Left kidney (tissue), 1 donor: ENCODE measurements at regions not wholly inside any gene's neighbourhood (a gene's known extent, or its start where the extent isn't known, plus 50 kb on each side); places are given as distances from the start of the nearest gene placed in this dataset.
"Not testable (repeated sequence)": the region's sequence is repeated elsewhere in the genome, so short reads cannot be mapped to it uniquely, and the experiment has no call there.

Source experiments
- DNase-seq: peaks from one replicate; pipeline ENCODE4 v3.0.0-alpha.2; 2013

GRCh38 chr1:29623501-29623900 lies 387.2 kb downstream of the PTPRU start:
- DNase-seq = no peak

DNA sequence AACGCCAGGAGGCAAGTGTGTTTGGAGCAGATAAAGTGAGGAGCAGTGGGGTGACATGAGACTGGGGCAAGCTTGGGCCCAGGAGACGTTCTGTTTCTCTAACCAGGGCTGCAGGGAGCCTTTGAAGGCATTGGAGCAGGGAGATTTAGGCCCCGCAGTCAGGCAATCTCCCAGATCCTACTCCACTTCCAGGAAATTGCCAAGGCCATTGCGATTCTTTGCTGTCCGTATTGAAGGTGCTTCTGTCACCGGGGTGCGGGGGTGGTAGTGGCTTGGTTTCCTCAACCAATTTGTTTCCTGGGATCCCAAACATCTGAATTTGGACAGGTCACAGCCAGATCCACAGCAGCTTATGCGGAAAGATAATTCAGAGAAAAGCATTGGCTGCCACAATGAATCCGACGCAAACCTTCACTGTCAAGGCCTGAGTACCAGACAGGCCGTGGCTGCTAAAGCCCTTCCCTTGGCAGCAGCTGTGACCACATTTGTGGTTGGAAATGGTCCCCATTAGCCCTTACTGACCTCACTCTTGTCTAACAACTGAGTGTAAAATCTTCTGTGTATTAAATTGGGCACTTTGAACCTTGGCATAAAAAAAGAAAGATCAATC lies 385.6 kb downstream of the PTPRU start:
- no peak for DNase-seq

- no peak for DNase-seq
These were observed 384.3 kb downstream of the PTPRU start for GRCh38 chr1:29620631-29621030.

DNA sequence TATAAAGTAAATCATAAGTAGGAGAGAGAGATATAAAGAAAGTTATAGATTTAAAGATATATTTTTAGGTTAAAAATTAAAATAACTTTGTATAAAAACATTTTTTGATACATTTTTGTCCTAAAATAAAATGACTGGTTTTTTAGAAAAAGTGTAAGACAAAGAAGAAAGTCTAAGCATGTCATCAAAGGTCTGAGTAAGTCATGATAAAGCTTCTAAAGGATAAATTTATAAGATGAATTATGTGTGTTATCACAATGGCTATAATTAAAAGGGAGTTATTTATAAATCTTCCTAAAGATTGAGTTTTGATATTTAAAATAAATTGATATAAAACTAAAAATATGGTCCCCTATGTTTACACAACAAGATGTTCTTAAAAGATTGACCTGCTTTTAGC lies 370.9 kb downstream of the PTPRU start:
- no peak for DNase-seq

DNA sequence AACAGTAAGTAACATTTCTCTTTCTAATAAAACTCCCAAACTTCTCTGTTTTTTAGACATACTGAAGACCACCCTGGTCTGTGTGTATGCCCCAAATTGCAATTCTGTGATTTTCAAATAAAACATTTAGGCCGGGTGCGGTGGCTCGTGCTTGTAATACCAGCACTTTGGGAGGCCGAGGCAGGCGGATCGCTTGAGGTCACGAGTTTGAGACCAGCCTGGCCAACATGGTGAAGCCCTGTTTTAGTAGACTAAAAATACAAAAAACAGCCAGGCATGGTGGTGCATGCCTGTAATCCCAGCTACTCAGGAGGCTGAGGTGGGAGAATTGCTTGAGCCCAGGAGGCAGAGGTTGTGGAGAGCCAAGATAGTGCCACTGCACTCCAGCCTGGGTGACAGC lies 368.5 kb downstream of the PTPRU start:
- DNase-seq = not testable (repeated sequence)

DNA sequence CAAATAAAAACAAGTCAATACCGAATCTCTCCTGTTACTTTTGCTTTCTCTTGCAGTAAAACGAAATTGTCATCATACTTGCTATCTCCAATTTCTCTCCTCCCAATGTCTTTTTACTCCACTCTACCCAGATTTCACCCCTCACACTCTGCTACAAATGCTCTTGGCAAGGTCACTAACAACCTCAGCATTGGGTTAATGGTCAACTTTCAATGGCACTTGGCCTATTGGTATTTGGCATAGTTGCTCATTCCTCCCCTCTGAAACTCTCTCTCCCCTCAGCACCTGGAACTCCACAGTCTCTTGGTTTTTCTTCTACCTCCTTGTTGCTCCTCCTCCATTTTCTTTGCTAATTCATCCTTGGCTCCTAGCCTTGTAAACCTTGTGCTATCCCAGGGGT lies 367.3 kb downstream of the PTPRU start:
- DNase-seq = no peak

DNA sequence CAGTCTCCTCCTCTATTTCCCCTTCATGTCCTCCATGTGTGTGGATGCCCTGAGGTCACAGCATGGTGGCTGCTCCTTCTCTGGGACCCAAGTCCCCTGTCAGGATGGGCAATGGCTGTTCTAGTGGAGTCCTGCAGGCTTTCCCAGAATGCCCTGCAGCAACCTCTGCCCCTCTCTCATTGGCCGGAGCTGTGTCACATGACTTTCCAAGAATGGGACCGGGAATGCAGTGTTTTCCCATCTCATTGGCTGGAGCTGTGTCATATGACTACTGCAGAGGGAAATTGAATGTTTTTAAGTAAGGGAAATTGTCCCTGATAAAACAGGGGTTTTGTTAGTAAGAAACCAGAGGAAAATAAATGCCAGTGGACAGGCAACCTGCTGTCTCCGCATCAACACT lies 365.9 kb downstream of the PTPRU start:
- no peak for DNase-seq

DNA sequence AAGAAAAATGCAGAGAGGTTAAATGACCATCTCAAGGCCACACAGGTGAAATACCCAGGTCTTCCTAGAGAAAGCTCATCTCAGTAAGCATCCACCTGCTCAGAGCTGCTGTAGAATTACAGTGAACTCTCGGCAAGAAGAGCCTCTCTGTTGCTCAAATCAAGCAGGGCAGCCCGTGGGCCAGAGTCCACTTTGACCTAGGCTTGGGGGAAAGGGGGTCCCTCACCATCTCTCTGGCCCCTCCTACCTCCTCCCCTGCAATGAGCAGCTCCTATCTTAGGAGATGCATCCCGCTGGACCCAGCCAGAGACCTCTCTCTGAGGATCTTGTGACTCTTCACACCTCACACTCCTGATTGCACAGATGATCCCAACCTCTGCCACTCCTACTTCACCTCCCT lies 364.7 kb downstream of the PTPRU start:
- DNase-seq = no peak

DNA sequence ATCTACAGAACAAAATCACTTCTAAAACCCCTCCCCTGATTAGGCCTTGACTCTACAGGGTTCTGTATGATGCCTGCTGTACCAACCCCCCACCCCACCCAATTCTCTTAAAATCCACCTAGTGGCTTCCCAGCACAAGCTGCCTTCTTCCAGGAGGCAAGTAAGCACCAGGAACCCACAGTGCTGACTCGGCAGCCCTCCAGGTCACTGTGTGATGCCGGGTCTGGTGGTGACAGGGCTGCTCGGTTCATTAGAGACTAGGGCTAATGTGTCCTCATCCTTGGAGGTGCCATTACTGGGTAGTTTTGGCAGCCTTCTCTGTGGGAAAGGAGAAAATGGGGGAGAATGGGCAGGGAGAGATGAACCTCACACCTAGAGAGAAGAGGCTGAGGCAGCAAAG lies 363.5 kb downstream of the PTPRU start:
- DNase-seq = no peak

- no peak for DNase-seq
These were observed 362.7 kb downstream of the PTPRU start for GRCh38 chr1:29599071-29599470.

DNA sequence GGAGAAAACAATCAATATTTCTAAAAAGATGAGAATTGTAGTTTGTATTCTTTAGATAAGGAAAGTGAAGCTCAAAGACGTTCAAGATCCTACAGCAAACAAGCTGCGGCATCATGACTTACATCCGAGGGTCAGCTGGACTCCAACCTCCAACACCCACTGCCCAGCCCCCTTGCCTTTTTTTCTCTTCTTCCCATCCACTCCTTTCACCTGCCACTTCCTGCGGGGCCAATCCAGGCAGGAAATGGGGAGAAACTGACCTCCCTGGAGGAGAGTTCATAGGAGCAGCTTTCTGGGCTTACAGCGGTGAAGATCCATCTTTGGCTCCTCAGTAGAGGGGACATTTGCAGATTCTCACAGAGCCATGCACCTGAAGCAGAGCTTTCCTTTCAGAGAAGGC lies 361.5 kb downstream of the PTPRU start:
- DNase-seq = no peak

GRCh38 chr1:29593601-29594382 lies 357.5 kb downstream of the PTPRU start:
- no peak for DNase-seq

DNA sequence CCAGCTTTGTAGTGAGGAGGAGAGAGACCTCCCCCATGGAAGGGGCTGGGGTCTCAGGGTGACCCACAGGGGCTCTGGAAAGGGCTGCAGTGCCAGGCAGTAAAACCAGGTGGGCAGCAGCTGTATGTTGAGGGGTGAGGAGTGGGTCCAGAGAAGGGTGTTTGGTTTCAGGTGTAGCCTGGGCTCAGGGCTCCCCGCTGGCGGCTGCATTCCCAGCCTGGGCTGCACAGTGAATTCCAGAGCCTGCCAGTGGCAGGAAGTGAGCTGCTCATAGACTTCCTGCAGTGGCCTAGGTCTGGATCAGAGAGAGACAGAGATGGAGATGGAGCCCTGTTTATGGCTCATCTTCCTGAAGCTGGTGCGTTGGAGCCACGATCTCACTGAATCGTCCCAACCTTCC lies 356.4 kb downstream of the PTPRU start:
- DNase-seq = no peak

- no peak for DNase-seq
These were observed 355.9 kb downstream of the PTPRU start for GRCh38 chr1:29592261-29592615.

- no peak for DNase-seq
These were observed 355.4 kb downstream of the PTPRU start for GRCh38 chr1:29591601-29592260.

DNA sequence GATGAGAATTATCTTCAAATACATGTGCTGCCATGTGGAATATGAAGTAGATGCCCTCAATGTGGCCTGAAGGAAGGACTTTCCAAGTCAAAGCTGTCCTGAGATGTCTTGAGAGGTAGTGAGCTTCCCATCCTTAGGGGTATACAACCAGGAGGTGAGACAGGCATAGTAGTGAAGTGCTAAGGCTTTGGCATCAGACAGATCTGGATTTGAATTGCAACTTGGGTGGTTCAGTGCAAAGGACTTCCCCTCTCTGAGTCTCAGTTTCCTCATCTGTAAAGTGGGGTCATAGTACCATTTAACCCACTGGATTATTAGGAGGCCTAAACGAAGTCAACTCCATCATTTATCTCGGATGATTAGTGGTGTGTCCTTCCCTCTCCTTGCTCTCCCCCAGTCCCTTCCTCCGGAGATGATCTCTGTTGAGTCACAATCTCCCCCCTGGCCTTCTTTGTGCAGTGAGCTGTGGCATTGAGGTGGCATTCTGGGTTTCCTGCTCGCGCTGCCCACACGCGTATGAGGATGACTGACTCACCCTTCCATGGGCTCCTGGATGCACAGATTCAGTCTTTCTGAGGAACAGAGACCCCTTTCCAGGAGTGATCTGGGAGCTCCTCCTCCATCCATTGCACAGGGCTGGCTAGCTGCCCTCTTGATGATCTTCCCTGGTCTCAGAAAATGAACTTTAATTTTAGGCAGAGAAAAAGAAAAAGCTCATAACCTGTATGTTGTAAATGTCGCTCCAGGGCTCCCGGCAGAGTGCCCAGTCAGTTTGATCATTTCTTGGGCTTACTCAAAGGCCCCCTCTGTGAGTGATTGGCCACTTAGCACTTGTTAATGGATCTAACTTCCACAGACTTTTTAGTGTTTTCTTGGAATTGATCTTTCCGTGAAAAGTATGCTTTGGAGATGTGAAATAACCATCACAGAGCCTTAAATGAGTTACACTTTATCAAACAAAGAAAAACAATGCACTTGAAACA lies 354.6 kb downstream of the PTPRU start:
- DNase-seq = no peak

DNA sequence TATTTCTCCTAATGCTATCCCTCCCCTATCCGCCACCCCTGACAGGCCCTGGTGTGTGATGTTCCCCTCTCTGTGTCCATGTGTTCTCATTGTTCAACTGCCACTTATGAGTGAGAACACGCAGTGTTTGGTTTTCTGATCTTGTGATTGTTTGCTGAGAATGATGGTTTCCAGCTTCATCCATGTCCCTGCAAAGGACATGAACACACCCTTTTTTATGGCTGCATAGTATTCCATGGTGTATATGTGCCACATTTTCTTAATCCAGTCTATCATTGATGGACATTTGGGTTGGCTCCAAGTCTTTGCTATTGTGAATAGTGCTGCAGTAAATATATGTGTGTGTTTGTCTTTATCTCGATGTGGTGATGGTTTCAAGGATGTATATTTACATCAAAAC lies 353.4 kb downstream of the PTPRU start:
- not testable (repeated sequence) for DNase-seq

DNA sequence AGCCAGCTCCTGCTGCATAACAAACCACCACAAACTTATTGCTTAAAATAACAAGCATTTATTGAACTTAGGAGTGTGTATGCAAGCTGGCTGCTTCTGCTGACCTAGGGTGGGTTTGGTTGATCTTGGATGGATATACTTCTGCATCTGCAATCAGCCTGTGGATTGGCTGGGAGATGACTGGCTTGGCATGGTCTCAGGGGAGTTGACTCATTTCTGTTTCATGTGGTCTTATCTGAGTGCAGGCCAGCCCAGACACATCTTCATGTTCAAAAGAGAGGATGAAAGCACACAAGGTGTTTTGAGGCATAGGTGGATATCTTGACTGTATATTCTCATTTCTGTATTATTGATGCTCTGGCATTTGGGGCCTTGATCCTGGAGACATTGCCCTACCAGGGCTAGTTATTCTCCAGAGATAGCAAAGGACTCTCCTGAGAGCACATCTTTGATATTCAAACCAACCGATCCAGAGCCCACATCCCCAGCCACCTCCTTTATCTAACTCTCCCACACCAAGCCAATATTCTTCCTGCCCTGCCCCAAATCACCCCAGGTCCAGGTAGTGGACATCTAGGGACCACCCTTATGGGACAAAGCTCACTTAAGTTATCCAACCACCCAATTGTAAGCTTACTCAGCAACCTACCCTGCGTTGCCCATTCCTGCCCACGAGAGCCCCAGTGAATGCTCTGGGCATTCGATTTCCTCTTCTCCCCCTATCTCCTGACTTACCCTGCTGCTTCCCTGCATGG lies 350.8 kb downstream of the PTPRU start:
- no peak for DNase-seq

DNA sequence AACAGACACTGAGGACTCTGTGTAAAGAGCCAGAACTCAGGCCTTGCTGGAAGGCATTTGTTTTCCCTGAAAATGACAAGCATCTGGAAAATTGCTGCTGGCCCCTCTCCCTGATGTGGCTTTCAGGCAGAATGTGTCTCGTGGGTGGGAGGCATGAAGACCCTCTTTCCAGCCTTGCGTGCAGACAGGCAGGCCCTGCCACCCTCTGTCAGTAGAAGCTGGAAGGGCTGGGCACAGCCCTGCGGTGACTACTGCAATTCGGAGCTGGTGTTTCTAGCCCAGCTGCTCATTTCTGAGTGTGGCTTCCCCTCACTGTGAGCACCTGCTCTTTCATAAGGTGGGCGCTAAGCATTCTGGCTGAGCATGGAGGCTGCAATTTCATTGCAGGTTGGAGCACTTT lies 349.9 kb downstream of the PTPRU start:
- DNase-seq = no peak

DNA sequence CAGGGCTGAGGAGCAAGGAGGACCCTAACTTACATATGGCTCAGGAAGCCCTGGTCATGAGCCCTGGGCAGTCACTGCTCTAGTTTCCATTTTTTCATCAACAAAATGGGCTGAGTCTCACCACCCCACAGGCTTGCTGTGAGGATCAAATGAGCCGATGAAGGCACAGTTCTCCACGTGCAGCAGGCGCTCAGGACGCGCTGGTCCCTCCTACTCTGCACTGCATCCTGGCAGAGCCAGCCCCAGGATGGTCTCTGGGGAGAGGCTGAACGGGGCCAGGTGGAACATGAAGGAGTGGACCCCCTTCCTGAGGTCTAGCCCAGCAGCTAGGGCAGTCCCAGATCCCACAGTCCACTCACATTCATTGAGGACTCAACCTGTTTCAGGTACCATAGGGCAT lies 349.3 kb downstream of the PTPRU start:
- DNase-seq = no peak

GRCh38 chr1:29585201-29585600 lies 348.9 kb downstream of the PTPRU start:
- DNase-seq = no peak

DNA sequence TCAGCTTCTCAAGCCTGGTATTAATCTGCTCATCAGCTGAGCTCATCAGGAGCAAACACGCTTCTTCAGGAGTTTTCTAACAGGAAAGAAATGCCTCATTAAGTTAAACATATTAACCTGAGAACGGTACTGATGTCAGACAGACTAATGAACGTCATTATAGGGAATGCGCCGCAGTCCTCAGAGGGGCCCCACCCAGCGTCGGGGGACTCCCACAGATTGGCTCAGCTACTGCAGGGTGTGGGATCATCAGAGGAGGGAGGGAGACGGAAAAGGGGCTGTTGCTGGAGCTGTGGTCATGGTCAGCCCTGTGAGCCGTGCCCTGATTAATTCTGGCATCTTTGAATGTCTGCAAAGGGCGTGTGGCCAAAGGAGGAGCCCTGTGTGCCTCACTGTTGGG lies 348.5 kb downstream of the PTPRU start:
- DNase-seq = peak; percentile 19
